ENCODE measurements at regions not wholly inside any gene's neighbourhood (a gene's known extent, or its start where the extent isn't known, plus 50 kb on each side); places are given as distances from the start of the nearest gene placed in this dataset.

GRCh38 chrX:4935401-4935800, 1222.0 kb upstream of the PRKX start:
- TF ChIP-seq CTCF (conservative IDR thresholded peaks at IDR 0.05; ENCODE audit: low read depth, low read length) (no peak), POLR2A (IDR thresholded peaks at IDR 0.05; ENCODE audit: low read depth, low read length) (no peak), MXI1 (IDR thresholded peaks at IDR 0.05; ENCODE audit: borderline replicate concordance, low read depth, low read length) (no peak), BHLHE40 (IDR thresholded peaks at IDR 0.05; ENCODE audit: low read depth, low read length) (no peak), FOS (IDR thresholded peaks at IDR 0.05; ENCODE audit: low read depth, low read length) (no peak), ELK1 (IDR thresholded peaks at IDR 0.05; ENCODE audit: borderline replicate concordance, low read depth, low read length) (no peak), MAFK (IDR thresholded peaks at IDR 0.05; ENCODE audit: low read depth, low read length) (no peak), CEBPB (IDR thresholded peaks at IDR 0.05; ENCODE audit: low read depth, low read length) (no peak), USF2 (IDR thresholded peaks at IDR 0.05; ENCODE audit: low read depth, low read length) (no peak), MAZ (IDR thresholded peaks at IDR 0.05; ENCODE audit: borderline replicate concordance, low read depth, low read length) (no peak), RFX5 (IDR thresholded peaks at IDR 0.05; ENCODE audit: low read depth, low read length) (no peak), RAD21 (IDR thresholded peaks at IDR 0.05; ENCODE audit: low read length) (no peak), RCOR1 (IDR thresholded peaks at IDR 0.05; ENCODE audit: insufficient replicate concordance, low read length) (no peak)

Data from IMR-90 (cell line).